PC-3 (cell line): ENCODE measurements at regions not wholly inside any gene's neighbourhood (a gene's known extent, or its start where the extent isn't known, plus 50 kb on each side); places are given as distances from the start of the nearest gene placed in this dataset.

Experiments
- CTCF ChIP-seq: fragments of 300-600 bp; sonication (generic); conservative IDR thresholded peaks from 2 replicates; pipeline ENCODE4 v1.5.1; 2017; ENCODE audit warnings: antibody characterized with exemption, low read depth, mild to moderate bottlenecking, low read length
- EZH2 ChIP-seq: fragments of 300-600 bp; sonication (generic); IDR thresholded peaks from one replicate; pipeline ENCODE4 v1.6.1; 2017; ENCODE audit warnings: antibody characterized with exemption, mild to moderate bottlenecking, low read length; ENCODE audit not compliant: unreplicated experiment
- EZH2phosphoT487 ChIP-seq: fragments of 300-600 bp; sonication (generic); IDR thresholded peaks from 2 replicates; pipeline ENCODE4 v1.6.1; 2018; ENCODE audit warnings: mild to moderate bottlenecking, antibody characterized with exemption, low read length, borderline replicate concordance

- no peak for TF ChIP-seq CTCF
- no peak for TF ChIP-seq EZH2
- no peak for TF ChIP-seq EZH2phosphoT487
Measured at GRCh38 chr13:34312578-34312977, 494.6 kb downstream of the RFC3 start.
